BJ (cell line): ENCODE measurements at regions not wholly inside any gene's neighbourhood (a gene's known extent, or its start where the extent isn't known, plus 50 kb on each side); places are given as distances from the start of the nearest gene placed in this dataset.

ENCODE experiments used
- CTCF ChIA-PET: fragments of 350-600 bp; formaldehyde crosslinking; extraction: SDS; loops from one replicate; lab custom pipeline; 2021; ENCODE audit warnings: antibody characterized with exemption, inconsistent platforms; lab: Yijun Ruan, JAX
- POLR2A ChIA-PET: fragments of 300-600 bp; sonication (Branson Sonifier 250); formaldehyde crosslinking; extraction: SDS; loops from one replicate; lab custom pipeline; 2021; ENCODE audit warnings: antibody characterized with exemption; lab: Charles Lee
- DNase-seq: peaks from one replicate; pipeline ENCODE4 v3.0.0-alpha.2; 2011; ENCODE audit warnings: low read depth
- H3K27me3 ChIP-seq: 2 replicates; pipeline ENCODE4 v1.6.0; 2011; ENCODE audit warnings: low read length; ENCODE audit not compliant: control insufficient read depth, insufficient read depth
- H3K36me3 ChIP-seq: 2 replicates; pipeline ENCODE4 v1.5.1; 2011; ENCODE audit warnings: low read length; ENCODE audit not compliant: control insufficient read depth, insufficient read depth
- H3K4me3 ChIP-seq: 2 replicates; pipeline ENCODE4 v1.5.1; 2011; ENCODE audit warnings: low read depth, mild to moderate bottlenecking, control low read depth, low read length
- CTCF ChIP-seq: IDR thresholded peaks from 2 replicates; pipeline ENCODE4 v1.5.1; 2011; ENCODE audit warnings: low read depth, mild to moderate bottlenecking, control low read depth, inconsistent platforms, low read length, moderate library complexity; ENCODE audit not compliant: insufficient read depth

- TF ChIP-seq CTCF, result no peak
- ChIA-PET POLR2A (no interaction called here), CTCF (no interaction called here)
- Histone ChIP-seq H3K4me3 (no peak overlapping the region), H3K27me3 (no peaks in the 10 kb centered on the region), H3K36me3 (no peaks in the 10 kb centered on the region)
- no peak for DNase-seq
Measured at GRCh38 chr11:69425895-69426544, 55.4 kb upstream of the LINC01488 start.

- CTCF ChIA-PET, result no interaction called here
- no peak overlapping the region for H3K4me3 ChIP-seq
- TF ChIP-seq CTCF, result no peak
- POLR2A ChIA-PET, result no interaction called here
- no peaks in the 10 kb centered on the region for H3K36me3 ChIP-seq
- H3K27me3 ChIP-seq, result no peaks in the 10 kb centered on the region
- DNase-seq, result no peak
Measured at GRCh38 chr11:69427337-69427736, 54.1 kb upstream of the LINC01488 start.

- H3K4me3 ChIP-seq, result no peak overlapping the region
- CTCF ChIA-PET, result interaction anchor here (1.4 kb wide), 1 partner anchor 15 kb away, joined by 3 read pairs; no protein-coding TSS in a partner anchor
- DNase-seq, result no peak
- POLR2A ChIA-PET, result no interaction called here
- no peak for TF ChIP-seq CTCF
- H3K27me3 ChIP-seq, result no peaks in the 10 kb centered on the region
- H3K36me3 ChIP-seq, result no peaks in the 10 kb centered on the region
Measured at GRCh38 chr11:69427906-69428880, 53.3 kb upstream of the LINC01488 start.

GRCh38 chr11:69429716-69430491 is 51.6 kb upstream of the LINC01488 start:
- POLR2A ChIA-PET, result no interaction called here
- Histone ChIP-seq H3K36me3 (no peaks in the 10 kb centered on the region), H3K27me3 (no peaks in the 10 kb centered on the region), H3K4me3 (no peak overlapping the region)
- no peak for DNase-seq
- CTCF ChIA-PET, result no interaction called here
- TF ChIP-seq CTCF, result no peak

GRCh38 chr11:69430566-69430965 is 50.9 kb upstream of the LINC01488 start:
- ChIA-PET CTCF (no interaction called here), POLR2A (no interaction called here)
- no peak for TF ChIP-seq CTCF
- no peaks in the 10 kb centered on the region for H3K27me3 ChIP-seq
- H3K4me3 ChIP-seq, result no peak overlapping the region
- no peak for DNase-seq
- no peaks in the 10 kb centered on the region for H3K36me3 ChIP-seq
